ENCODE measurements at regions not wholly inside any gene's neighbourhood (a gene's known extent, or its start where the extent isn't known, plus 50 kb on each side); places are given as distances from the start of the nearest gene placed in this dataset.
A peak's percentile ranks its signal among the peaks of the same experiment; 100 is the strongest.

GRCh38 chr12:46442738-46443137 is 70.2 kb upstream of the SLC38A2 start:
- FAIRE-seq (no peak), DNase-seq (no peak)
- no peak for TF ChIP-seq CTCF (IDR thresholded peaks at IDR 0.05; ENCODE audit: borderline replicate concordance, extremely low read depth, insufficient read depth)
- Histone ChIP-seq H3K27ac (ENCODE audit: low read depth in 2 of 2, low read length in 2 of 2) (no peak overlapping the region), H3K27me3 (ENCODE audit: control insufficient read depth, insufficient read depth, low read length) (no peaks in the 10 kb centered on the region), H3K36me3 (ENCODE audit: control insufficient read depth in 2 of 3, insufficient read depth in 3 of 3, low read length in 3 of 3) (no peaks in the 10 kb centered on the region), H3K4me1 (ENCODE audit: control insufficient read depth in 2 of 3, insufficient read depth in 2 of 3, low read depth in 1 of 3, low read length in 3 of 3) (peaks cover 4 to 7% (median 5%) of the 10 kb centered on the region in 3 donors), H3K9me3 (ENCODE audit: control insufficient read depth in 2 of 3, insufficient read depth in 1 of 3, low read length in 3 of 3) (no peaks in the 10 kb centered on the region), H3K4me3 (ENCODE audit: low read length in 3 of 3) (no peak overlapping the region), H3K9ac (ENCODE audit: low read length in 3 of 3) (no peak overlapping the region)
- intact Hi-C loops (cut with DNase I), result no loop called here

GRCh38 chr12:46442239-46442638 is 69.7 kb upstream of the SLC38A2 start:
- FAIRE-seq, result no peak
- no peak overlapping the region for H3K9ac ChIP-seq (ENCODE audit: low read length in 3 of 3)
- intact Hi-C loops (cut with DNase I), result no loop called here

GRCh38 chr12:46439793-46440511 is 67.4 kb upstream of the SLC38A2 start:
- H3K27ac ChIP-seq (ENCODE audit: low read depth in 2 of 2, low read length in 2 of 2), result no peak overlapping the region
- no peak overlapping the region for H3K9ac ChIP-seq (ENCODE audit: low read length in 3 of 3)
- H3K27me3 ChIP-seq (ENCODE audit: control insufficient read depth, insufficient read depth, low read length), result no peaks in the 10 kb centered on the region
- TF ChIP-seq CTCF (IDR thresholded peaks at IDR 0.05; ENCODE audit: borderline replicate concordance, extremely low read depth, insufficient read depth), result no peak
- FAIRE-seq, result no peak
- peaks cover 0 to 2% (median 2%) of the 10 kb centered on the region in 3 donors for H3K4me1 ChIP-seq (ENCODE audit: control insufficient read depth in 2 of 3, insufficient read depth in 2 of 3, low read depth in 1 of 3, low read length in 3 of 3)
- DNase-seq, result no peak
- no peak overlapping the region for H3K4me3 ChIP-seq (ENCODE audit: low read length in 3 of 3)
- intact Hi-C loops (cut with DNase I), result no loop called here
- H3K9me3 ChIP-seq (ENCODE audit: control insufficient read depth in 2 of 3, insufficient read depth in 1 of 3, low read length in 3 of 3), result no peaks in the 10 kb centered on the region
- H3K36me3 ChIP-seq (ENCODE audit: control insufficient read depth in 2 of 3, insufficient read depth in 3 of 3, low read length in 3 of 3), result no peaks in the 10 kb centered on the region

More at GRCh38 chr12:46442239-46442638, 69.7 kb upstream of the SLC38A2 start:
- no peak overlapping the region for H3K4me3 ChIP-seq (ENCODE audit: low read length in 3 of 3)
- peak in 2 of 5 donors; percentile 30 to 59 for DNase-seq
- peaks cover 4 to 7% (median 5%) of the 10 kb centered on the region in 3 donors for H3K4me1 ChIP-seq (ENCODE audit: control insufficient read depth in 2 of 3, insufficient read depth in 2 of 3, low read depth in 1 of 3, low read length in 3 of 3)
- no peaks in the 10 kb centered on the region for H3K9me3 ChIP-seq (ENCODE audit: control insufficient read depth in 2 of 3, insufficient read depth in 1 of 3, low read length in 3 of 3)
- no peaks in the 10 kb centered on the region for H3K36me3 ChIP-seq (ENCODE audit: control insufficient read depth in 2 of 3, insufficient read depth in 3 of 3, low read length in 3 of 3)
- TF ChIP-seq CTCF (IDR thresholded peaks at IDR 0.05; ENCODE audit: borderline replicate concordance, extremely low read depth, insufficient read depth), result no peak
- no peaks in the 10 kb centered on the region for H3K27me3 ChIP-seq (ENCODE audit: control insufficient read depth, insufficient read depth, low read length)
- no peak overlapping the region for H3K27ac ChIP-seq (ENCODE audit: low read depth in 2 of 2, low read length in 2 of 2)

Data from kidney (tissue), 13 donors.